HG03280 (cell line): ENCODE measurements at regions not wholly inside any gene's neighbourhood (a gene's known extent, or its start where the extent isn't known, plus 50 kb on each side); places are given as distances from the start of the nearest gene placed in this dataset.
"Not testable (repeated sequence)": the region's sequence is repeated elsewhere in the genome, so short reads cannot be mapped to it uniquely, and the experiment has no call there.

Experiments used
- ATAC-seq: cut with Tn5 transposase; IDR thresholded peaks from one replicate; pipeline ENCODE4 v1.9.1; 2021; ENCODE audit warnings: mild to moderate bottlenecking, moderate library complexity; ENCODE audit not compliant: unreplicated experiment

GRCh38 chr5:74534397-74535129 is 106.0 kb downstream of the ENC1 start:
- no peak for ATAC-seq

GRCh38 chr5:74530326-74531050 is 110.0 kb downstream of the ENC1 start:
- no peak for ATAC-seq

- ATAC-seq, result no peak
Measured at GRCh38 chr5:74529101-74529500, 111.4 kb downstream of the ENC1 start.

DNA sequence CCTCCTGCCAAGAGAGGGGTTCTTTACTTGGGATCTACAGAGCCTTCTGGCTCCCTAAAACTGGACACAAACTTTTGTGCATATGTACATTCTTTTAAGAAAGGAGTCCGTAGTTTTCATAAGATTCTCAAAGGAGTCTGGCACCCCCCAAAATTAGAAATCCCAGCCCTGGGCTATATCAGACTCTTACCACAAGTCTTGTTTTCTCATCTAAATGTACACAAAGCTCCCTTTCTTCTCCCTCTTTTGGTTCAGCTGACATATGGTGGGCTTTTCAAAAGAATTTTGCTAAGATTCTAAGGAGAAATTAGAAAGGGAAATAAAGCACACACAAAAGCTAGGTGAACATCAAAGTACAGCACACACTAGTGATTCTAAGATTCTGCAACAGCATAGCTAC is 114.4 kb downstream of the ENC1 start:
- no peak for ATAC-seq

GRCh38 chr5:74524767-74525166 is 115.8 kb downstream of the ENC1 start:
- ATAC-seq, result not testable (repeated sequence)

DNA sequence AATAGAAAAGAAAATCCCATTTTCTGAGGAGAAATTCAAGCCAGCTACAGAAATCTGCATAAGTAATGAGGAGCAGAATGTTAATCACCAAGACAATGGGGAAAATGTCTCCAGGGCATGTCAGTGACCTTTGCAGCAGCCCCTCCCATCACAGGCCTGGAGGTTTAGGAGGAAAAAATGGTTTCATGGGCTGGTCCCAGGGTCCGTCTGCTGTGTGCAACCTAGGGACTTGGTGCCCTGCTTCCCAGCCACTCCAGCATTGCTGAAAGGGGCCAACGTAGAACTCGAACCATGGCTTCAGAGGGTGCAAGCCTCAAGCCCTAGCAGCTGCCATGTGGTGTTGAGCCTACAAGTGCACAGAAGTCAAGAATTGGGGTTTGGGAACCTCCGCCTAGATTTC is 116.8 kb downstream of the ENC1 start:
- not testable (repeated sequence) for ATAC-seq

DNA sequence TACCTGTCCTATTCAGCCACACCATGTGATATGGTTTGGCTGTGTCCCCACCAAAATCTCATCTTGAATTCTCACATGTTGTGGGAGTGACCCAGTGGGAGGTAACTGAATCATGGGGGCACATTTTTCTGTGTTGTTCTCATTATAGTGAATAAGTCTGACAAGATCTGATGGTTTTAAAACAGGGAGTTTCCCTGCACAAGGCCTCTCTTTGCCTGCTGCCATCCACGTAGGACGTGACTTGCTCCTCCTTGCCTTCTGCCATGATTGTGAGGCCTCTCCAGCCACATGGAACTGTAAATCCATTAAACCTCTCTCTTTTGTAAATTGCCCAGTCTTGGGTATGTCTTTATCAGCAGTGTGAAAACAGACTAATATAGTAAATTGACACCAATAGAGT is 117.7 kb downstream of the ENC1 start:
- ATAC-seq, result not testable (repeated sequence)

DNA sequence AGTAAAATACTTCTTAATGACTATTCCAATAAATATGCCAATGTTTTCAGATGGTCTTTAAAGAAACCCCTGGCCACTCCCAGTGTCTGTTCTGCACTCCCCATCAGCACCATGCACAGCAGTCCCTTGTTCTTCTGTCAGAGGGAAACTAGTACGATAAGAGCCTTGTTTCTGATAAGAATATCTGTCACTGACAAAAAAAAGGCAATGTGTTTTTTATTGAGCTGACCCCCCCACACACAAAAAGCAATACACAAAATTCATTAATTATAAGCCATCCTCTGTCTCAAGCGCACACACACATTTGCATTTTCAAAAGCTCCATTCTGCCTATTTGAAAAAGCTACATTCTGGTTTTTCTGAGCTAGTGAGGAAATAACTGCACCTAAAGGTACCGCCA is 119.1 kb downstream of the ENC1 start:
- no peak for ATAC-seq

DNA sequence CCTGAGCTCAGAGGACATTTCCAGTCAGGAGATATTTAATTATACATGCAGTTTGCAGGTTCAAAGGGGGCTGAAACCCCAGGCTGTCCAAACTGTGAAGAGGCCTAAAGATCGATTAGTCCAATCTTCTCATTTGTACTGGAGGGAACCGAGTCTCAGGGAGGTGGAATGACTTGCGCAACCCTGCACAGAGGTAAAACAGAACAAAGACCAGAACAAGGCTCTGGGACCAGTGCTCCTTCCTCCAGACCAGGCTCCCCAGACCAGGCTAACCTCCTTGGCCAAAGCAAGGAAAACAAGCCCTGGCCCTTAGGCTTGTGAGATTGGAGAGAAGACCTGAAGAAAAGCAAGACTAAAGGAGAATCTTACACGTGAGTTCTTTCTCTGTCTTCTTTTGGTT is 120.8 kb downstream of the ENC1 start:
- no peak for ATAC-seq

GRCh38 chr5:74519161-74519571 is 121.4 kb downstream of the ENC1 start:
- no peak for ATAC-seq

- ATAC-seq, result no peak
Measured at GRCh38 chr5:74517700-74518099, 122.8 kb downstream of the ENC1 start.

DNA sequence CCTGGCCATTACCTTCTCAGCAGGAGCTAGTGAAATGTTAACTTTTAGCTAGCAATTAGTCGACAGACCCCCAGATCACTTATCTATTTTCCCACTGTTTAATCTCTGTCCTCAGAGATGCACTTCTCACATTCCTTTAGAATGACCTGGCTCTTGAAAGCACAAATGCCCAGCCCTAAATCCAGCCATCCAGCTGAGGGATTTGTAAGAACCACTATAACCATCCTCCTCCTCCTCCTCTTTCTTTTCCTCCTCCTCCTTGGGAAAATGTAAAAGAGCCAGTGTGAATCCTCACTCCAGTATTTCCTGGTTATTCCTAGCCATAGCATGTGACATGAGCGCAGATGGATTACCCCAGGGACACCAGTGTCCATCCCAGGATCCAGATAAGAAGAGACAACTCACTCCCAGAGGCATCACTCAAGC is 124.3 kb downstream of the ENC1 start:
- no peak for ATAC-seq

DNA sequence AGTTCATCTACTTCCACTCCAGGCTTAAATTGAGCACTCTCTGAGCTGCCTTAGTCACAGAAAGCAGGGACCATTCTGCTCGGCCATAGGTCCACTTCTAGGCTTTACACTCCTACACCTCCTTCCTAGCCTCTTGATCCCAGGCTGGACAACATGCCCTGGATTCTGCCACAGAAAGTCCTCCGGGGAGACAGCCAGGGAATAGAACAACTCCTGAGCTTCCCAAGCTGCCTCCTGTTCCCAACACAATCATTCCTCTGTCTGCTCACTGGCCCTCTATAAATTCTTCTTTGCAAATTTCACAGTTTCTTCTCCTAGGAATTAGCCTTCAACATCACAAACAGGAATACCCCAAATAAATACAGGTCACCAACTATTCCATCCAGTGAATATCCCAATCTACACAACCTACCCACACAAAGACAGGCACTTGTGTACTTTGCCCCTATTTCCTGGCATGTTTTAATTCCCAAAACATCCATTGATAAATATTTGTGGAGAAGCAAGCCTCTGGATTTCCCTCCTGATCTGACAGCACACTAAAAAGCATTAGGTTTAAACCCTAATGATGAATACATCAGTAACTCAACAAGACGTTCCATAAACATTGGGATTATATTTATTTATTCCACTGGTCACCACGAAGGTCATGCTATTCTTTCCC is 125.5 kb downstream of the ENC1 start:
- no peak for ATAC-seq

- not testable (repeated sequence) for ATAC-seq
Measured at GRCh38 chr5:74511770-74512169, 128.8 kb downstream of the ENC1 start.

DNA sequence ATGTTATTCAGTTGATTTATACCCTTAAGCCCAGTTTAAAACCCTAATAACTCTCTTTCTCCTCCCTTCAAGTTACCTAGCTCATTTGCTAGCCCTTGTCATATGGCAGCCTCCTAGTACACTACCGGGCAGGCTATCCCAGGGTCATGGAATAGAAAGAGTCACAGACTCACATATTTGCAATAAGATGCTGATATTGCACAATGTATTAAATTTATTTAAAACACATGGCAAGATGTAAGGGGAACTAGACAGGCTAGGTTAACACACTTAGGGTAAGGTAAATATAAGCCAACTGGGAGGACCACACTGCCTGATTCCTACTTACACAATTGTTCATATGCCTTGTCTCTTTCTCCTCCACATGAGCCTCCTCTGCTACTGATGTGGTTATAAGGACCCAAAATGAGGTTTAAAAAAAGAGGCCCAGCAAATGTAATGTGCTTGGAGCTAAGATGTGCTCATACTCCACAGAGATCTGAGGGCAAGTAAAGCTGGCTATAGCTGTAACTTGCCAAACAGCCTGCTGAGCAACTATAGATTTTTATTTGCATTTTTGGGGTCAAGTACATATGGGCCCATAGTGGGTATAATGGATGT is 130.0 kb downstream of the ENC1 start:
- no peak for ATAC-seq

DNA sequence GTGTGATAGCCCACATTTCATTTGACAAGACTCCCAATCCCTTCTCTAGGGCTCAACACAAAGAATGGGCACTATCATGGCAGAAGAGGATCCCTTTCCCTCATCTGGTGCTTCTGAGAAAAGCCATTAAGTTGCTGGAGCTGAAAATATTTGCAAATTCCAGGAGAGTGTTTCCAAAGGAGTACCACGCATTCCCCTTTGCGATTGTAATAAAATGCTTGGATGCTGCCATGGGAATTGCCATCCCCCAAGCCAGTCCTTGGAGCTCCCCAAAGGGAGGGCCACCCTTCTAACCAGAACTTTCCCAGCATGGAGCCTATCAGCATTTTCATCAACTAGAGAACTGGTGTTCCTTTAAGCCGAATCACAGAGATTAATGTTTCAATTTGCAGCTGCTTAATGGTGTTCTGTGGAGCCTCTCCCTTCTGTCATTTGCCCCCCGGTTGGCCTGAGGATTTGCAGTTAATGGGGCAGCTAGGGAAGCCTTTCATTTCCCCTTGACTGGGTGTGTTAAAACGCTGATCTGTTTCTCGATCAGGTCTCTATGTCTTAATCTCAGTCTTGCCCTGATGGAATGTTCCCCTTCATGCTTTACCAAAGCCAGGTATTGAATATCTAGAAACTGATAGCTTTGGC is 133.0 kb downstream of the ENC1 start:
- ATAC-seq, result no peak

GRCh38 chr5:74506119-74506518 is 134.4 kb downstream of the ENC1 start:
- no peak for ATAC-seq

DNA sequence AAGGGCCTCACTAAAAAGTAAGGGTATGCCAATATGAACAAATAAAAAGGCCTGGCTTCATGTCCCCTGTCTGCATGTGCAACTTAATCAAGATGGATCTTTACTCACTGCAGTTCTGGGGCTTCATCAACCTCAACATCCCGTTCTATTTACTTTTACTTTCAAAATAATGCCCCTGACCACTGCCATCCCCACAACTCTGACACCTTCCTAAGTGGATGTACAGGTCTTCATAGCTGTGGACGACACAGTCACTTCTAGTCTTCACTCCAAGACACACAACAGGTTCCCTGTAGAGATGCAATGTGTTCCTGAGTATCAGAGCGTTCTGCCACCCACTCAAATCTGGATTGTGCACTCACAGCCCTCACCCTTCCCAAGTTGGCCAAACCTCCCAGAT is 136.1 kb downstream of the ENC1 start:
- no peak for ATAC-seq

DNA sequence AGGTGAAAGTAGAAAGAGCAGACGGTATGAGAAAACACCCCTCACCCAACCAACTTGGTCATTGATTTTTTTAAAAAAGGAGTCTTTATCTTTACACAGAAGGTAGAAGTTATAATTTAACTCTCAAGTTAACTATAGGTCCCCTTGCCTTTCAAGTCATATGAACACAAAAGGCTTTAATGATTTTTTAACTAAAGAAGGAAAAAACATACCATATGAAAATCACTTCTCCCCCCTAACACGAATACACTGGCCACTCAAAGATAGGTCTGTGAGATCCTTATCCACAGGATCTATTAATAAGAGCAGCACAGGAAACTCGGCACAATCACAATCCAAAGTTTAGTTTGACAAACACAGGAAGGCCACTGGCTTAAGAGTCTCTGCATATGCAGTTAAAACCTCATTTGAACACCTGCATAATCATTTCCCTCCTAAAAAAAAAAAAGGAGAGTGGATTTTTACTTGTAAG is 138.0 kb downstream of the ENC1 start:
- no peak for ATAC-seq

DNA sequence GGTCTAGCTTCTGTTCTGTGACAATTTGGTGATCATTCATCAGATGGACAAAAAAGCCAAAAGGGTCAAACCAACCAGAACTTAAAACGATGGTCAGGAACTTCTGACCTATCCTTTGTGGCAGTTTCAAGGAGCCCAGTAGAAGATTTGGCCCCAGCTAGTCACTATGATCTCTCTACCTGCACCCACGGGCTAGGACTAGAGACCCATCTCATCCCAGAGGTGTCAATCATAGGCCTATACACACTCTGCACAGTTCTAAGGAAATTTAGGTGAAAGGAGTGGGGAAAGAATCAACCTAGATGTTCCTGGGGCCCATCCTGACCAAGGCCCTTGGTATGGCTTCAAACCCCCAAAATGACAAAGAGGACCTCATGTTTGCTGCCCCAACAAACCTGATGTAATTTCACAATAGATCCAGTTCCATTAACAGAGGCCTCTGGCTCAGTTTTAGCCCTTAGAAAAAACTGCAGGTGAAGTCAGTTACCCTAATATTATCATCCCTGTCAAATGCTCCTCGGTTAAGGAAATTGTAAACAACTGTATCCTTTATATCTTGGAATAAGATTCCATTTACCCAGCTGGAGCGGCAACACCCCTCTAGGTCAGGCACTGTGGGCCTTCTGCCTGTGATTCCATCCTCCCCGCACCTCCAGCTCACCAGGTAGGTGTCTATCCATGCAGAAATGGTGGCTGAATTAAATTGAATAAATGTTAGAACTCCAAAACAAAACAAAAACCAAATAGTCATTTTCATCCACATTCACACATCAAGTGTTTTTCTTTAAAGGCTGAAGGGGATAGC is 138.7 kb downstream of the ENC1 start:
- no peak for ATAC-seq
